Endothelial cell (in vitro differentiated cells): ENCODE measurements at regions not wholly inside any gene's neighbourhood (a gene's known extent, or its start where the extent isn't known, plus 50 kb on each side); places are given as distances from the start of the nearest gene placed in this dataset.

Experiments
- DNase-seq: peaks from one replicate; pipeline ENCODE4 v3.0.0; 2021; ENCODE audit warnings: low spot score
- H3K27ac Mint-ChIP-seq: one replicate; pipeline ENCODE4 v1.8.0; 2021; ENCODE audit warnings: mixed read lengths, inconsistent platforms; ENCODE audit not compliant: unreplicated experiment
- H3K27me3 Mint-ChIP-seq: one replicate; pipeline ENCODE4 v1.8.0; 2021; ENCODE audit warnings: mild to moderate bottlenecking, moderate library complexity, mixed read lengths, inconsistent platforms; ENCODE audit not compliant: unreplicated experiment
- H3K36me3 Mint-ChIP-seq: one replicate; pipeline ENCODE4 v1.8.0; 2021; ENCODE audit warnings: mild to moderate bottlenecking, low read depth, mixed read lengths, inconsistent platforms; ENCODE audit not compliant: unreplicated experiment
- H3K4me1 Mint-ChIP-seq: one replicate; pipeline ENCODE4 v1.8.0; 2021; ENCODE audit warnings: mild to moderate bottlenecking, mixed read lengths, inconsistent platforms; ENCODE audit not compliant: unreplicated experiment
- H3K4me3 Mint-ChIP-seq: one replicate; pipeline ENCODE4 v1.8.0; 2021; ENCODE audit warnings: mild to moderate bottlenecking, mixed read lengths, inconsistent platforms; ENCODE audit not compliant: unreplicated experiment
- H3K9me3 Mint-ChIP-seq: one replicate; pipeline ENCODE4 v1.8.0; 2021; ENCODE audit warnings: mixed read lengths, inconsistent platforms; ENCODE audit not compliant: unreplicated experiment
- TF ChIP-seq, protein P1 (sequence below): fragments of 200-600 bp; sonication (generic); IDR thresholded peaks from one replicate; pipeline ENCODE4 v1.5.0; 2021; ENCODE audit warnings: antibody characterized with exemption; ENCODE audit not compliant: unreplicated experiment

DNA sequence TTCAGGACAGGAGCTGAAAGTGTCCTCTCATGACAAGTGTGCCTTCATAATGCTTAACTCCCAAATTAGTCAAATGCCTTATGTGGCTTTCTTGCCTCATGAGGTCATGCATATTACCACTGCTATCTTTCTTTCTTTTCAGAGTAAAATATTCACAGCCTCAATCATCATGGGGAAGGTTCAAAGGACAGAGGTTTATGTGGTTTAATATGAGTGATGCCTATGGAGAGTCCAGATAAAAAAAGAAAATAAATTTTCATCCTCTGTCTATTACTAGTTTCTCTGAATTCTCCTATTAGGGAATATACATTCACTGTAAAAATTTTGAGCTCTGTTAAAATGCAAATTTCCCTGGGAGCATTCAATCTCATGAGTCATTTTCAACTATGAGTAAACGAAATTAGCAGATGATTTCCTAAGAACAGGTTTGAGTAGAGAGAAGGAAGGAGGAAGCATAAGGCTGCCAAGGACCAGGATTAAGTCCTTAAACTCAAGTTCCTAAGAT lies 396.9 kb upstream of the ADGRB3 start:
- Mint-ChIP-seq H3K4me3 (no peak overlapping the region), H3K27ac (no peak overlapping the region), H3K4me1 (no peaks in the 10 kb centered on the region), H3K36me3 (no peaks in the 10 kb centered on the region), H3K27me3 (peaks cover 2% of the 10 kb centered on the region), H3K9me3 (no peaks in the 10 kb centered on the region)
- DNase-seq = no peak
- TF ChIP-seq, protein P1, sequence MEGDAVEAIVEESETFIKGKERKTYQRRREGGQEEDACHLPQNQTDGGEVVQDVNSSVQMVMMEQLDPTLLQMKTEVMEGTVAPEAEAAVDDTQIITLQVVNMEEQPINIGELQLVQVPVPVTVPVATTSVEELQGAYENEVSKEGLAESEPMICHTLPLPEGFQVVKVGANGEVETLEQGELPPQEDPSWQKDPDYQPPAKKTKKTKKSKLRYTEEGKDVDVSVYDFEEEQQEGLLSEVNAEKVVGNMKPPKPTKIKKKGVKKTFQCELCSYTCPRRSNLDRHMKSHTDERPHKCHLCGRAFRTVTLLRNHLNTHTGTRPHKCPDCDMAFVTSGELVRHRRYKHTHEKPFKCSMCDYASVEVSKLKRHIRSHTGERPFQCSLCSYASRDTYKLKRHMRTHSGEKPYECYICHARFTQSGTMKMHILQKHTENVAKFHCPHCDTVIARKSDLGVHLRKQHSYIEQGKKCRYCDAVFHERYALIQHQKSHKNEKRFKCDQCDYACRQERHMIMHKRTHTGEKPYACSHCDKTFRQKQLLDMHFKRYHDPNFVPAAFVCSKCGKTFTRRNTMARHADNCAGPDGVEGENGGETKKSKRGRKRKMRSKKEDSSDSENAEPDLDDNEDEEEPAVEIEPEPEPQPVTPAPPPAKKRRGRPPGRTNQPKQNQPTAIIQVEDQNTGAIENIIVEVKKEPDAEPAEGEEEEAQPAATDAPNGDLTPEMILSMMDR = no peak

DNA sequence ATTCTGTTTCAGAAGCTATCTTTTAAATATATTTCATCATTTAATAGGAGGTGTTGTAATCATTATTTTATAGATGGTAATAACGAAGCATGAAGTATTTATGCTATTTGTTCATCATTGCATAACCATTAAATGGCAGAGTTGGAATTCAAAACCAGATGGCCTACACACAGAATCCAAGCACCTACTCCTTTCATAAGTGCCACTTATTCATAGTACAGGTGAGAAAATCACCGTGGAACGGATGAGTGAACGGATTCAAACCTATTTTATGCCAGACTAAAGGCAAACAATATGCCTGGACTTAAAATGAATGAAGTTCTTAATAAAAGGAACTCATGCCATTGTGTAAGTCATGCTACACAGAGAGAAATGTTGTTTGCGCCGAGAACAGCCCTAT lies 397.9 kb upstream of the ADGRB3 start:
- Mint-ChIP-seq H3K4me3 (no peak overlapping the region), H3K36me3 (no peaks in the 10 kb centered on the region), H3K27me3 (peaks cover 2% of the 10 kb centered on the region), H3K27ac (no peak overlapping the region), H3K9me3 (no peaks in the 10 kb centered on the region), H3K4me1 (no peaks in the 10 kb centered on the region)
- no peak for DNase-seq
- TF ChIP-seq, protein P1 = no peak

DNA sequence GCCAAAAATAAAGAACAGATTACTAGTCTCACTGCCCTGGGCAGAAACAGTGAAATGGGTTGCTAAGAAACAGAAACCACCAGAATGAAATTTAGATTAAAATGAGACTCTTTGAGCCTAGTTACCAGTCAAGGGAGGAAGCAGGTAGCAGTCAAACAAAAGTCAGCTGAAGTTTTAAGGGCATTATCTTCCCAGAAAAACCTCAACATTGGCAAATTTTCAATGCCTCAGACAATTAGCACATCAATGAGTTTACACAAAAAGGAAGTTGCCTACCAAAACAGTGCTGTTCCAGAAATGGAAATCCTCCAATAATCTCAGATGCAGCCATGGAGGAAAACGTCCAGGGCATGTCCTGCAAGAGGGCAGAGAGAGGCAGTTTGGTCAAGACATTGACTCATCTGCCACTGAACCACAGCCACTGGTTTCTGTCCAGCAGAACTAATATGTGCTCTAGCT lies 399.7 kb upstream of the ADGRB3 start:
- H3K4me3 Mint-ChIP-seq = no peak overlapping the region
- H3K4me1 Mint-ChIP-seq = no peaks in the 10 kb centered on the region
- no peak for DNase-seq
- H3K9me3 Mint-ChIP-seq = no peaks in the 10 kb centered on the region
- H3K27ac Mint-ChIP-seq = no peak overlapping the region
- TF ChIP-seq, protein P1 = no peak
- H3K27me3 Mint-ChIP-seq = peaks cover 2% of the 10 kb centered on the region
- H3K36me3 Mint-ChIP-seq = no peaks in the 10 kb centered on the region

DNA sequence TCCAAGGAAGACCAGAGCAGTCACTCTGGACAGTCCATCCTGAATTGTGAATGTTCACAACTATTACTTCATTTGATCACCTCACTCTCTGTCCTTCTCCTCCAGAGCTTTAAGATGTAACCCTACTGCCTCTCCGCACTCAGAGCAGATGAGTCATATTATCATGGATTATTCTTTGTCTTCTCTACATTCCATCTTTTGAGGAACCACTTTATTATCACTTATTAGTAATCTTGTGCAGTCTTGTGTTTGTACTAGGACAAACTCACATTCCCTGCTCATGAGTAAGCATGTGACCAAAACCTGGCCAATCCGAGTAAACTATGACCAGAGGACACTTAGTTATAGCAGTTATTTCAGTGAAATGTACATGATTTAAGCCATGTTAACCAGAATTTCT lies 401.5 kb upstream of the ADGRB3 start:
- H3K27ac Mint-ChIP-seq = no peak overlapping the region

DNA sequence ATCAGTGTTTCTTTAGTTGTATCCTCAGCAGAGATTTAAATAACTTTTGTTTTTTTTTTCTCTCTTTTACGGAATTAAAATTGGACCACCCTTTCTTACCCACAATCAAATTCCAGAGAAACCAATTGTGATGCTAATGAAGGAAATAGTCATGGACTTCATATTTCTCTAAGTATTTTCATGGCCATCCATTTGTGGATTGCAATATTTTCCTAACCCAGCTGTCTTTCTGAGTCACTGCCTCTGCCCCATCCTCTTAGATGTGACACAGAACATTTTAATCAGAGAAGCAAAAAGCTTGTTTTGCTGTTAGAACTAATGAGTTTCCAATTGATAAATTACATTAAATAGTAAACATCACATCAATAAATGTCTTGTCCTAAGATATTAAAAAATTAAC lies 405.5 kb upstream of the ADGRB3 start:
- Mint-ChIP-seq H3K27ac (no peak overlapping the region), H3K27me3 (peaks cover 1% of the 10 kb centered on the region), H3K4me1 (no peaks in the 10 kb centered on the region), H3K4me3 (no peak overlapping the region), H3K36me3 (no peaks in the 10 kb centered on the region), H3K9me3 (no peaks in the 10 kb centered on the region)
- no peak for DNase-seq
- TF ChIP-seq, protein P1 = no peak

More for the DNA sequence above, 401.5 kb upstream of the ADGRB3 start:
- Mint-ChIP-seq H3K4me3 (no peak overlapping the region), H3K27me3 (peaks cover 2% of the 10 kb centered on the region), H3K9me3 (no peaks in the 10 kb centered on the region), H3K4me1 (no peaks in the 10 kb centered on the region), H3K36me3 (no peaks in the 10 kb centered on the region)
- TF ChIP-seq, protein P1 = no peak
- no peak for DNase-seq
